Stimulated activated memory B cell treated with anti-CD40 and anti-IgM and Interleukin-4, amounts not matched to agents 10 μg/mL and 1 μg/mL and 100 μg/mL, for 72 hours (primary cell): ENCODE measurements at regions not wholly inside any gene's neighbourhood (a gene's known extent, or its start where the extent isn't known, plus 50 kb on each side); places are given as distances from the start of the nearest gene placed in this dataset.
"Not testable (repeated sequence)": the region's sequence is repeated elsewhere in the genome, so short reads cannot be mapped to it uniquely, and the experiment has no call there.

Experiments
- ATAC-seq: fragments of 150-1000 bp; cut with Tn5 transposase; 2 replicates; pipeline ENCODE4 v1.10.0; 2021
- H3K27ac Mint-ChIP-seq: one replicate; pipeline ENCODE4 v1.8.0; 2022; ENCODE audit warnings: mild to moderate bottlenecking, mixed read lengths
- H3K27me3 Mint-ChIP-seq: one replicate; pipeline ENCODE4 v1.8.0; 2022; ENCODE audit warnings: mixed read lengths
- H3K36me3 Mint-ChIP-seq: one replicate; pipeline ENCODE4 v1.8.0; 2022; ENCODE audit warnings: mixed read lengths
- H3K4me1 Mint-ChIP-seq: one replicate; pipeline ENCODE4 v1.8.0; 2022; ENCODE audit warnings: mixed read lengths
- H3K4me3 Mint-ChIP-seq: one replicate; pipeline ENCODE4 v1.8.0; 2022; ENCODE audit warnings: mild to moderate bottlenecking, moderate library complexity, mixed read lengths
- H3K9me3 Mint-ChIP-seq: one replicate; pipeline ENCODE4 v1.8.0; 2022; ENCODE audit warnings: mixed read lengths

GRCh38 chr12:4822572-4822971 is 87.1 kb upstream of the KCNA1 start:
- Mint-ChIP-seq H3K27ac (no peak overlapping the region), H3K9me3 (no peaks in the 10 kb centered on the region), H3K27me3 (no peaks in the 10 kb centered on the region), H3K4me1 (peaks cover 58% of the 10 kb centered on the region), H3K36me3 (no peaks in the 10 kb centered on the region), H3K4me3 (no peak overlapping the region)
- ATAC-seq, result no peak

GRCh38 chr12:4824380-4824779 is 85.3 kb upstream of the KCNA1 start:
- H3K4me3 Mint-ChIP-seq, result no peak overlapping the region
- peaks cover 66% of the 10 kb centered on the region for H3K4me1 Mint-ChIP-seq
- no peak overlapping the region for H3K27ac Mint-ChIP-seq
- H3K9me3 Mint-ChIP-seq, result no peaks in the 10 kb centered on the region
- H3K36me3 Mint-ChIP-seq, result no peaks in the 10 kb centered on the region
- no peak for ATAC-seq
- H3K27me3 Mint-ChIP-seq, result no peaks in the 10 kb centered on the region

DNA sequence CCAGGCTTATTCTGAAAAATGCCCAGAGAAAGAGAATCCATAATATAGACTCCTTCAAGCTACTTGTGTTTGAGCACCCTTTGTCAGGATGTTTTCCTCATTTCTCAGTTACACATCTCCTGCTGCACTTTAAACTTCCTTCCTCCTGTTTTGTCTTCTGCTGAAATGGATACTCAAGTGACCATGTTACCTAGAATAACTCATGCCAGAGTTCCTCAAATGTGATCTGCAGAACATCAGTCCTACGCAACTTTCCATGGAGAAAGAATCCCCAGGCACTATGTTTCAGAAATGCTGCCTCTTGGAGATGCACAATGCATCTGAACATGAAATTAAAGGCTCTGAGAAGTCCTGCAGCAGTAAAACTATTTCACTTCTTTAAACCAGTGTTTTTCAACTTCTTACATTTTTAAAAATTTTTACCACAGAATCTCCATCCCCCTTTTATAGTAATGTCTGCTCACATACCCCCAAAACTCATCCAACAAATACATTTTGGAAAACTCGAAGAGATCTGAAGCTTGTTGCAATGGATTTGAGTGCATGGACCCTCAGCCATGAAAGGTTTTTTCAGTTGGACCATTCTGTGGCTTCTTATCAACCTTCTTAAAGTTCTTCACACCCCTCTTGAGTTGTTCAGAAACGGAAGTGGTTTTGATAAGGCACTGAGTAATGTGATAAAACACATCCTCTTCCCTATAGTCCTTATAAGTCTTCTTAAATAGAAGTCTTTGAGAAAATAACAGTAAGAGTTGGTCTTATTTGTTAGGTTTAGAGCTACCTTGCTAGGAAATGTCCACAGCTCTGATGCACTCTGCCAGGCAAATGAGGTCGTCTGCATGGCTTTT is 84.5 kb upstream of the KCNA1 start:
- Mint-ChIP-seq H3K4me3 (no peak overlapping the region), H3K36me3 (no peaks in the 10 kb centered on the region), H3K4me1 (peaks cover 66% of the 10 kb centered on the region), H3K27ac (peak overlapping the region; percentile 22), H3K27me3 (no peaks in the 10 kb centered on the region), H3K9me3 (no peaks in the 10 kb centered on the region)
- no peak for ATAC-seq

DNA sequence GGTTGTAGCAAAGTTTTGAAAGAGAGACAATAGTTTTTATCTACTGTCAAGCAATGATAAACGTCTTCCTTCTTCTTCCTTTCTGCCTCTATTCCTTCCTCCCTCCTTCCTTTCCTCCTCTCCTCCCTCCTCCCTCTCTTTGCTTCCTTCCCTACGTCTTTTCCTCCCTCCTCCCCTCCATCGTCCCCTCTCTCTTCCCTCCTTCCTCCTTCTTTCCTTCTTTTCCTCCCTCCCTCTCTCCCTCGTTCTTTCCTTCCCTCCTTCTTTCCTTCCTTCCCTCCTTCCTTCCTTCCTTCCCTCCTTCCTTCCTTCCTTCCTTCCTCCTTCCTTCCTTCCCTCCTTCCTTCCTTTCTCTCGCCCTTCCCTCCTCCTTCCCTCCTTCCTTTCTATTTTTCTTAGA is 82.8 kb upstream of the KCNA1 start:
- peak overlapping the region; percentile 22 for H3K27ac Mint-ChIP-seq

GRCh38 chr12:4828176-4828575 is 81.5 kb upstream of the KCNA1 start:
- no peaks in the 10 kb centered on the region for H3K36me3 Mint-ChIP-seq
- peaks cover under 1% of the 10 kb centered on the region for H3K9me3 Mint-ChIP-seq
- peak overlapping the region; percentile 64 for H3K4me3 Mint-ChIP-seq
- no peaks in the 10 kb centered on the region for H3K27me3 Mint-ChIP-seq
- peak overlapping the region; percentile 89 for H3K27ac Mint-ChIP-seq
- peaks cover 73% of the 10 kb centered on the region for H3K4me1 Mint-ChIP-seq
- ATAC-seq, result no peak

More for the DNA sequence above, 82.8 kb upstream of the KCNA1 start:
- Mint-ChIP-seq H3K27me3 (no peaks in the 10 kb centered on the region), H3K9me3 (no peaks in the 10 kb centered on the region), H3K36me3 (no peaks in the 10 kb centered on the region), H3K4me1 (peaks cover 68% of the 10 kb centered on the region), H3K4me3 (no peak overlapping the region)
- no peak for ATAC-seq

DNA sequence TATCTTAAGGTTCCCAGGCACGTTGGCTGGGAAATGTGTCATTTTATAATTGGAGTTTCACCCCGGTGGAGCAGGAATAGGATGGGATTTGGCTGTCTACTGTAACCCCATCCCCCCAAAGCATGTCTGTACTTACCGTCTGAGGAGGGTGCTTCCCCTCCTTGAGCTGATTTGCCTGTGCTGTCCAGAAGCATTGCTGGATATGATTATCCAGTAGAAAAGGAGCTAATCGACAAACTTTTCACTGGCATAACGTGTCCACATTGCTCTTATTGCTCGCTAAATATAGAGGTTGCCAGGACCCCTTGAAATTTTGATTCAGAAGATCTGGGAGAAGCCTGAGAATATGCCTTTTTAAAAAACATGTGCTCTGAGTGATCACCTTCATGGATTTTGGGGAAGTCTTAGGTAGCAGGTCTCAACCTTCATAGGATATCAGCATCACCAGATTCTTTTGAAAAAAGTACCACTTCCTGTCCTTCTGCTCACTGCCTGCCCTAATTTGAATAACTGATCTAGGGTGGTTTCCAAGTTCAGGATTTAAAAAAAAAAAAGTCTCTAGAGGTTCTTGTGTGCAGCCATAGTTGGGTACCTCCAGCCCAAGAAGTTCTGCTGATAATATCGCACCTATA is 80.4 kb upstream of the KCNA1 start:
- Mint-ChIP-seq H3K36me3 (no peaks in the 10 kb centered on the region), H3K4me1 (peaks cover 73% of the 10 kb centered on the region), H3K27me3 (no peaks in the 10 kb centered on the region), H3K9me3 (peaks cover 2% of the 10 kb centered on the region), H3K27ac (peak overlapping the region; percentile 89), H3K4me3 (peak overlapping the region; percentile 64)
- ATAC-seq, result peak; percentile 96

DNA sequence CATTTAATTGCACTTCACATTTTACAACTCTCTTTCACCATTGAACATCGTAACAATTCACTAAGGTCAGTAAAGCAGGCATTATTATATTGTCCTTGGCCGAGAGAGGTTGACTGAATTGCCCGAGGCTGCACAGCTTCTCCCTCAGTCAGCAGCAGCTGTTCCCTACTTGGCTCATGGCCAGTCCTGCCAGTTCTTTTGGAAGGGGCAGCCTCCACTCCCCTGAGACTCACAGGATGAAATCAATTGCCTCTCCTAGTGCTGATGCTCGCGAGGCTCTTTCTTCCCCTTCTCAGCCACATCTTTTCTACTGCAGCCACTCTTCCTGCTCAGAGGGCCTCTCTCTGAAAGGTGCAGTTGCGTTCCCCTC is 79.9 kb upstream of the KCNA1 start:
- Mint-ChIP-seq H3K9me3 (peaks cover 2% of the 10 kb centered on the region), H3K4me3 (peak overlapping the region; percentile 64), H3K27me3 (no peaks in the 10 kb centered on the region), H3K27ac (peak overlapping the region; percentile 89), H3K4me1 (peaks cover 72% of the 10 kb centered on the region), H3K36me3 (no peaks in the 10 kb centered on the region)
- peak; percentile 31 for ATAC-seq

DNA sequence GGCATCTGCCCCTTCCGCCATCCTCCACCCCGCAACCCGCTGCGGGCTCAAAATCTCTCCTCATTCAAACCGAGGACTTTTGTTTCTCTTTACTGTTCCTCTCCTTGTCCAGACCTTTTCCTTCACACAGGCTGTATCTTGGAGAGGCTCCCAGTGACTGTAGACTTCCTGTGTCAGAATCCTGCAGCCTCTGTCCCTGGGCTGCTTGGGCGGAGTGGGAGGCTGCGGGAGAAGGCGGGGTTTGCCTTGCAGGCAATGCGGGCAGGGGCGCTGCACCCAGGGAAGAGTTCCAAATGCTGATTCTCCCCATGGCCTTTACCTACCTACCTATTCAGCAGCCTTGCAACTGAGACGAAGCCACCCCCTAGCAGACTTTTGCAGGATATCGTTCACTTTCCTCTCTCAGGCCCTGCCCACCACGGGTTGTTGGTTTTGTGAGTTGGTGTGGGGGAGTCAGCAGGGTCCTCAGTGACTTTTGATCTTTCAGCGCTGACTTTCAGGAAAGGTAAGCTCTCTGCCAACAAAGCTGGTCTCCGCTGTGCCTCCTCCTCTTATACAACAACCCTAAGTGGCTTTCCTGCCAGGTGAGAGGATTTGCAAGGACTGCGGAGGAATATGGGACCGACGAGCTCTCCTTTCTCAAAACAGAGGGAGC is 79.0 kb upstream of the KCNA1 start:
- peaks cover 63% of the 10 kb centered on the region for H3K4me1 Mint-ChIP-seq
- H3K4me3 Mint-ChIP-seq, result peak overlapping the region; percentile 64
- H3K36me3 Mint-ChIP-seq, result no peaks in the 10 kb centered on the region
- ATAC-seq, result no peak
- peak overlapping the region; percentile 89 for H3K27ac Mint-ChIP-seq
- H3K27me3 Mint-ChIP-seq, result no peaks in the 10 kb centered on the region
- peaks cover 2% of the 10 kb centered on the region for H3K9me3 Mint-ChIP-seq

- H3K36me3 Mint-ChIP-seq, result no peaks in the 10 kb centered on the region
- peaks cover 2% of the 10 kb centered on the region for H3K9me3 Mint-ChIP-seq
- no peaks in the 10 kb centered on the region for H3K27me3 Mint-ChIP-seq
- no peak for ATAC-seq
- H3K4me3 Mint-ChIP-seq, result no peak overlapping the region
- H3K27ac Mint-ChIP-seq, result peak overlapping the region; percentile 23
- peaks cover 39% of the 10 kb centered on the region for H3K4me1 Mint-ChIP-seq
Observed at GRCh38 chr12:4833053-4833452, 76.7 kb upstream of the KCNA1 start.

DNA sequence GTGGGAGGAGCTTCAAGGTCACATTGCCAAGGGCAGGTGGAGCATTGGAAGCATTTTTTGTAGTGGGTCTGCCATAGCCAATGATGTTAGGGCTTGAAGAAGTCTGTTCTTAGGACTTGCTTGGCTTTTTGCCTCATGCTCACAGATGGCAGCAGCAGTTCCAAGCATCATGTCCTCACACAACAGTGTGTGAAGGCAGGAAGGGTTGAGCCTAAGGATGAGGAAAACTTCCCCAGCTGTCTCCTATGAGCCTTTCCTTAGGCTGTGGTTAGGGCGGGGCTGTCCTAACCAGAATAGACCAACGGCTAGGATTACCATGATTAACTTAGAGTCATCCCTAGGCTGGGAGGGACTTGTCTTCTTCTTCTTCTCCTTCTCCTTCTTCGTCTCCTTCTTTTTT is 76.2 kb upstream of the KCNA1 start:
- H3K4me1 Mint-ChIP-seq, result peaks cover 37% of the 10 kb centered on the region
- no peak overlapping the region for H3K27ac Mint-ChIP-seq
- no peaks in the 10 kb centered on the region for H3K36me3 Mint-ChIP-seq
- H3K27me3 Mint-ChIP-seq, result no peaks in the 10 kb centered on the region
- ATAC-seq, result no peak
- peaks cover 2% of the 10 kb centered on the region for H3K9me3 Mint-ChIP-seq
- H3K4me3 Mint-ChIP-seq, result no peak overlapping the region

DNA sequence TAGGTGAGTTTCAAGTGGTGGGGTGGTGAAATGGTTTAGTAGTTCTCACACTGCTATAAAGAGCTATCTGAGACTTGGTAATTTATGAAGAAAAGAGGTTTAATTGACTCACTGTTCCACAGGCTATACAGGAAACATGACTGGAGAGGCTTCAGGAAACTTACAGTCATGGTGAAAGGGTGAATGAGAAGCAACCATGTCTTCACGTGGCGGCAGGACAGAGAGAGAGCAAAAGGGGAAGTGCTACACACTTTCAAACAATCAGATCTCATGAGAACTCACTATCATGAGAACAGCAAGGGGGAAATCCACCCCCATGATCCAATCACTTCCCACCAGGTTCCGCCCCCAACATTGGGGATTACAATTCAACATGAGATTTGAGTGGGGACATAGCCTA is 67.3 kb upstream of the KCNA1 start:
- Mint-ChIP-seq H3K9me3 (peaks cover 23% of the 10 kb centered on the region), H3K27ac (peak overlapping the region; percentile 31), H3K4me1 (peaks cover 27% of the 10 kb centered on the region), H3K36me3 (peaks cover 16% of the 10 kb centered on the region)
- not testable (repeated sequence) for H3K4me3 Mint-ChIP-seq, H3K27me3 Mint-ChIP-seq
- ATAC-seq, result peak; percentile 82

GRCh38 chr12:4843907-4844306 is 65.8 kb upstream of the KCNA1 start:
- H3K4me3 Mint-ChIP-seq, result no peak overlapping the region
- peaks cover 21% of the 10 kb centered on the region for H3K4me1 Mint-ChIP-seq
- no peak for ATAC-seq
- H3K27ac Mint-ChIP-seq, result no peak overlapping the region
- no peaks in the 10 kb centered on the region for H3K27me3 Mint-ChIP-seq
- H3K9me3 Mint-ChIP-seq, result peaks cover 19% of the 10 kb centered on the region
- H3K36me3 Mint-ChIP-seq, result peaks cover 16% of the 10 kb centered on the region

DNA sequence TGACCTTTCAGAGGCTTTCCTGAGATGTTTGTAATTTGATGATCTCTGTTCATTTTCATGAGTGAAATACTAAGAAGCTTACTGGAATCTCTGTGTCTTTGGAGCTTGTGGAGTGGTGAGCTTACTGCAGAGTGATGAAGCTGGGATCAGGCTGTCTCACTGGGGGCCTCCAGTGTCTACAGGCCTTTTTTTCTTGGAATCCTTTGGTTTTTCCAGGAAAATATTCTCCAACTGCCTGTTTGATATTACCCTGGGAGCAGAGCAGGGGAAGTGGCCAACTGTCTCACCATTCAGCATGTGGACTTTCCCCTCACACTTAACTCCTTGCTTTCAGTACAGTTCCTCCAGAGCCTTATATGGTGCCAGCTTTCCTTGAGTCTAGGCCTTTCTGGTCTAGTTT is 62.0 kb upstream of the KCNA1 start:
- Mint-ChIP-seq H3K27ac (no peak overlapping the region), H3K27me3 (no peaks in the 10 kb centered on the region), H3K9me3 (peaks cover 5% of the 10 kb centered on the region), H3K36me3 (peaks cover 2% of the 10 kb centered on the region), H3K4me3 (no peak overlapping the region), H3K4me1 (peaks cover 10% of the 10 kb centered on the region)
- ATAC-seq, result no peak

GRCh38 chr12:4849115-4849541 is 60.6 kb upstream of the KCNA1 start:
- no peak for ATAC-seq
- no peak overlapping the region for H3K27ac Mint-ChIP-seq
- H3K4me1 Mint-ChIP-seq, result peaks cover 6% of the 10 kb centered on the region
- H3K27me3 Mint-ChIP-seq, result no peaks in the 10 kb centered on the region
- H3K4me3 Mint-ChIP-seq, result no peak overlapping the region
- H3K36me3 Mint-ChIP-seq, result no peaks in the 10 kb centered on the region
- peaks cover 3% of the 10 kb centered on the region for H3K9me3 Mint-ChIP-seq

DNA sequence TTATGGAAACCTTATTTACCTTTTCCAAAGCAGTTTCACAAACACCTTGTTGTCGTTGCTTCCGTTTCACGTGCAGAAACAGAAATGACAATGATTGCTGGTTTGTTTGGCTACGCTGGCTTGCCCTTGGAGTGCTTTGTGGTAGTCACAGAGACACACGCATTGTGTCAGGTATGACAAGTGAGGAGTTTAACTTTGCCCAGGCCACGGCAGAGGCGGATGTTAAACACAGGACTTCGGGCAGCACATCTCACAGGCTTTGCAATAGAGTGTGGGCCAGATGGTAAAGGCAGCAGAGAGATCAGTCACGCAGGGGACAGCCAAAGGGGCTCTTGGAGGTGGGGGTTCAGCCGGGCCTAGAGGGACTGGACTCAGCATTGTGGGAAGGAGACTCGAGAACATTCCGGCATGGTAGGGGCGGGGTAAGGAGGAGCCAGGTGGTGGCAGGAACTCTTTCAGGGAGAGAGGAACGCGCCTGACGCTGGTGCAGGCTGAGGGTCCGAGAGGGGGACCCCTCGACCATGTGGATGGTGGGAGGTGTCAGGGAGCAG is 59.8 kb upstream of the KCNA1 start:
- no peak overlapping the region for H3K4me3 Mint-ChIP-seq
- H3K4me1 Mint-ChIP-seq, result peaks cover 6% of the 10 kb centered on the region
- H3K9me3 Mint-ChIP-seq, result no peaks in the 10 kb centered on the region
- H3K27me3 Mint-ChIP-seq, result no peaks in the 10 kb centered on the region
- no peak overlapping the region for H3K27ac Mint-ChIP-seq
- ATAC-seq, result no peak
- H3K36me3 Mint-ChIP-seq, result no peaks in the 10 kb centered on the region
